Vagina (tissue), 2 donors: ENCODE measurements at regions not wholly inside any gene's neighbourhood (a gene's known extent, or its start where the extent isn't known, plus 50 kb on each side); places are given as distances from the start of the nearest gene placed in this dataset.

ENCODE experiments used
- POLR2AphosphoS5 ChIP-seq, 2 donors: sonication (generic); formaldehyde crosslinking; IDR thresholded peaks; one replicate each; pipeline ENCODE4 v1.9.0; 2017; ENCODE audit warnings: antibody characterized with exemption in 2 of 2, mild to moderate bottlenecking in 2 of 2, low read depth in 1 of 2; ENCODE audit not compliant: insufficient read depth in 1 of 2
- TF ChIP-seq, protein P1 (sequence below), 3 experiments: fragments of 450-650 bp in 2 of 3; fragments of 200-600 bp in 1 of 3; sonication (generic) in 1 of 3; IDR thresholded peaks; one replicate each; pipeline ENCODE4 v1.5.1; 2017 to 2019; ENCODE audit warnings: antibody characterized with exemption in 3 of 3, mild to moderate bottlenecking in 2 of 3, moderate library complexity in 2 of 3

DNA sequence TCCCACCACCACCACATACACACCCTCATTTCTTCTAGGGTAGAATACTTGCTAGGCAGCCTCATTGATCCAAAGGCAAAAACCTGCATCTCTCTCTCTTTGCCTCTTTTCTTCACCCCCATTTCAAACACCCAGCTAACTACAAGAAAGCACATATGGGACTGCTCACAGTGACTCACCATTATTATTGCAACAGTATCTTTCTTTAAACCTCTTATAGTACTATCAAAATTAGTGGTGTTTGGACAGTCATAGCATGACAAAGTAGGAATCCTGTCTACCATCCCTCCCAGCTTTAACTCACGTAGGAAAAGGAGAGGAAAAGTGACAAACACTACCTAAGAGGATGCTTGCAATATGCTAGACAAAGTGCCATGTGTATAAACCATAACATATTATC lies 422.5 kb upstream of the CRIM1 start:
- TF ChIP-seq, protein P1, sequence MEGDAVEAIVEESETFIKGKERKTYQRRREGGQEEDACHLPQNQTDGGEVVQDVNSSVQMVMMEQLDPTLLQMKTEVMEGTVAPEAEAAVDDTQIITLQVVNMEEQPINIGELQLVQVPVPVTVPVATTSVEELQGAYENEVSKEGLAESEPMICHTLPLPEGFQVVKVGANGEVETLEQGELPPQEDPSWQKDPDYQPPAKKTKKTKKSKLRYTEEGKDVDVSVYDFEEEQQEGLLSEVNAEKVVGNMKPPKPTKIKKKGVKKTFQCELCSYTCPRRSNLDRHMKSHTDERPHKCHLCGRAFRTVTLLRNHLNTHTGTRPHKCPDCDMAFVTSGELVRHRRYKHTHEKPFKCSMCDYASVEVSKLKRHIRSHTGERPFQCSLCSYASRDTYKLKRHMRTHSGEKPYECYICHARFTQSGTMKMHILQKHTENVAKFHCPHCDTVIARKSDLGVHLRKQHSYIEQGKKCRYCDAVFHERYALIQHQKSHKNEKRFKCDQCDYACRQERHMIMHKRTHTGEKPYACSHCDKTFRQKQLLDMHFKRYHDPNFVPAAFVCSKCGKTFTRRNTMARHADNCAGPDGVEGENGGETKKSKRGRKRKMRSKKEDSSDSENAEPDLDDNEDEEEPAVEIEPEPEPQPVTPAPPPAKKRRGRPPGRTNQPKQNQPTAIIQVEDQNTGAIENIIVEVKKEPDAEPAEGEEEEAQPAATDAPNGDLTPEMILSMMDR (IDR thresholded peaks at IDR 0.05), result no peak
- TF ChIP-seq POLR2AphosphoS5 (IDR thresholded peaks at IDR 0.05; ENCODE audit: insufficient read depth in 1 of 2, low read depth in 1 of 2), result no peak
